ENCODE measurements at regions not wholly inside any gene's neighbourhood (a gene's known extent, or its start where the extent isn't known, plus 50 kb on each side); places are given as distances from the start of the nearest gene placed in this dataset.

DNA sequence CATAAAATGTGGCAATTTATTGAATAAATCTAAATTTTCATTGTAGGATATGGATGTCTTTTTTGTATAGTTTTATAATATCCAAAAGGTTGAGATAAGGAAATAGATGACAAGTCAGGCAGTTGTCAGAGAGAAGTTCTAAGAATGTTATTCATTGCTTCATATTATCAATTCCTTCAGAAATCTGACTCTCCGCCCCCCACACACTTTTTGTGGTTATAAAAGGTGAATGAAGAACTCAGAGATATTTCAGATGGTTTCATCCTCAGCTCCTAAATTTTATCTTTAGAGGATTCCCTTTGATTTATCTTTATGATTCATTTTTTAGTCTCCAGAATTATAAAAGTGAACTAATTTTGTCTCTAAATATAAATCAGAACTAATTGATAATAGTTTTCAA lies 136.1 kb upstream of the NOX3 start:
- Histone ChIP-seq H3K27ac (no peak overlapping the region), H3K36me3 (replicated peaks in 1 of 2; ENCODE audit: insufficient read depth in 1 of 2, low read depth in 2 of 2) (no peaks in the 10 kb centered on the region), H3K4me1 (no peaks in the 10 kb centered on the region), H3K9me3 (no peaks in the 10 kb centered on the region), H3K4me3 (no peak overlapping the region), H3K27me3 (no peaks in the 10 kb centered on the region)
- ATAC-seq (no peak), DNase-seq (no peak)
- TF ChIP-seq POLR2A (IDR thresholded peaks at IDR 0.05): no peak
- TF ChIP-seq, protein P1, sequence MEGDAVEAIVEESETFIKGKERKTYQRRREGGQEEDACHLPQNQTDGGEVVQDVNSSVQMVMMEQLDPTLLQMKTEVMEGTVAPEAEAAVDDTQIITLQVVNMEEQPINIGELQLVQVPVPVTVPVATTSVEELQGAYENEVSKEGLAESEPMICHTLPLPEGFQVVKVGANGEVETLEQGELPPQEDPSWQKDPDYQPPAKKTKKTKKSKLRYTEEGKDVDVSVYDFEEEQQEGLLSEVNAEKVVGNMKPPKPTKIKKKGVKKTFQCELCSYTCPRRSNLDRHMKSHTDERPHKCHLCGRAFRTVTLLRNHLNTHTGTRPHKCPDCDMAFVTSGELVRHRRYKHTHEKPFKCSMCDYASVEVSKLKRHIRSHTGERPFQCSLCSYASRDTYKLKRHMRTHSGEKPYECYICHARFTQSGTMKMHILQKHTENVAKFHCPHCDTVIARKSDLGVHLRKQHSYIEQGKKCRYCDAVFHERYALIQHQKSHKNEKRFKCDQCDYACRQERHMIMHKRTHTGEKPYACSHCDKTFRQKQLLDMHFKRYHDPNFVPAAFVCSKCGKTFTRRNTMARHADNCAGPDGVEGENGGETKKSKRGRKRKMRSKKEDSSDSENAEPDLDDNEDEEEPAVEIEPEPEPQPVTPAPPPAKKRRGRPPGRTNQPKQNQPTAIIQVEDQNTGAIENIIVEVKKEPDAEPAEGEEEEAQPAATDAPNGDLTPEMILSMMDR (IDR thresholded peaks at IDR 0.05): no peak
- 45 to 73% methylated on average over 1 of the region's 1 CpG for WGBS, 2 donors
- intact Hi-C loops (cut with DNase I): no loop called here

- Histone ChIP-seq H3K27ac (no peak overlapping the region), H3K4me1 (no peaks in the 10 kb centered on the region), H3K9me3 (no peaks in the 10 kb centered on the region), H3K4me3 (no peak overlapping the region), H3K36me3 (replicated peaks in 1 of 2; ENCODE audit: insufficient read depth in 1 of 2, low read depth in 2 of 2) (no peaks in the 10 kb centered on the region), H3K27me3 (no peaks in the 10 kb centered on the region)
- DNase-seq (no peak), ATAC-seq (no peak)
- WGBS, 2 donors: 38 to 52% methylated on average over 2 of the region's 2 CpGs
- TF ChIP-seq POLR2A (IDR thresholded peaks at IDR 0.05): no peak
- TF ChIP-seq, protein P1 (IDR thresholded peaks at IDR 0.05): no peak
- intact Hi-C loops (cut with DNase I): no loop called here
Observed at GRCh38 chr6:155589190-155589589, 133.6 kb upstream of the NOX3 start.

DNA sequence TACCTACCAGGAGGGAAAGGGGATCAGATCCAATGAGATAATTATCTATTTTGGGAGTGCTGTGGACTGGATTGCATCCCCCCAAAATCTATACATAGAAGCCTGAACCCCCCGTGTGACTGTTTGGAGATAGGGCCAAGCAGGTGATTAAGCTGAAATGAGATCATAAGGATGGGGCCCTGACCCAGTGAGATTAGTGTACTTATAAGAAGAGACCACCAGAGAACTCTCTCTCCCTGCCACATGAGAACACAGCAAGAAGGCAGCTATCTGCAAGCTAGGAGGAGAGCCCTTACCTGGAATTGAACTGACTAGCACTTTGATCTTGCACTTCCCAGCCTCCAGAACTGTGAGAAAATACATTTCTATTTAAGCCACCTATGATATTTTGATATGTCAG lies 132.2 kb upstream of the NOX3 start:
- WGBS, 2 donors: 69 to 74% methylated on average over 1 of the region's 1 CpG
- Histone ChIP-seq H3K4me1 (no peaks in the 10 kb centered on the region), H3K27me3 (no peaks in the 10 kb centered on the region), H3K9me3 (no peaks in the 10 kb centered on the region), H3K4me3 (no peak overlapping the region), H3K27ac (no peak overlapping the region), H3K36me3 (replicated peaks in 1 of 2; ENCODE audit: insufficient read depth in 1 of 2, low read depth in 2 of 2) (no peaks in the 10 kb centered on the region)
- intact Hi-C loops (cut with DNase I): no loop called here
- TF ChIP-seq, protein P1 (IDR thresholded peaks at IDR 0.05): no peak
- TF ChIP-seq POLR2A (IDR thresholded peaks at IDR 0.05): no peak
- no peak for DNase-seq
- no peak for ATAC-seq

DNA sequence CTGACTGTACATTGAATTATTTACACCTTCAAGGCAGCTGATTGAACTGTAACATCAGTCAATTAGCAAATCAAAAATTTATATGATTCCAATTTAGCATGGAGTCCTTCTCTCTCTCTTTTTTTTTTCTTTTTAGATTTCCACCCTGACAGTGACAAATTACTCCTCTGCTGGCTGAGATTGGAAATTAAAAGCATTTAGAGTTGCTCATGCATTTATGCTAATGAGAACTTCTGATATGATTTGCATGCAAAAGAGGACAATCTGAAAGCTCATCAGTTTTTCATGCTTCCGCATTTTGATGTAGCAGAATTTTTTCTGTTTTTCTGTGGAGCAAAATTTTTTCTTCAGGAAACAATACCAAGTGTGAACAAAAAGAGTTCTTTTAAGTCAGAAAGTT lies 130.5 kb upstream of the NOX3 start:
- Histone ChIP-seq H3K36me3 (replicated peaks in 1 of 2; ENCODE audit: insufficient read depth in 1 of 2, low read depth in 2 of 2) (no peaks in the 10 kb centered on the region), H3K4me1 (no peaks in the 10 kb centered on the region), H3K27ac (no peak overlapping the region), H3K9me3 (no peaks in the 10 kb centered on the region), H3K27me3 (no peaks in the 10 kb centered on the region), H3K4me3 (no peak overlapping the region)
- WGBS, 2 donors: 94 to 98% methylated on average over 1 of the region's 1 CpG
- TF ChIP-seq, protein P1 (IDR thresholded peaks at IDR 0.05): no peak
- TF ChIP-seq POLR2A (IDR thresholded peaks at IDR 0.05): no peak
- DNase-seq (no peak), ATAC-seq (no peak)
- intact Hi-C loops (cut with DNase I): no loop called here

DNA sequence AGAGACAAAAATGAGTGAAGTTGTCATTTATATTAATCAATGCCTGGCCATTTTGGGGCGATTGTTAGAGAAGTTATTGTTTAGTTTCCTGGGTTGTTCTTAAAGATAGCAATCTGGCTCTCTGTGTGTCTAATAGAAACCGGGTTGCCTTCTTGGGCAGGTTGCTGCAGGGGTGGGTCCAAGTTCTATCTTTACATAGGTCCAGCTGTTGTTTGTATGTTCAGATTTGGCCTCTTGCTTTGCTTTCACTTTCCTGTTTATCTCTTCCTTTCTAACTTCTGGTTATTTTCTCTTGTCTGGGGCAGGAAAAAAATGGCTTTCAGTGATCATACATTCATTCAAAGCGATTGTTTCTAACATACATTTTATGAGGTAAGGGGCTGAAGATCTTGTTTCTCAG lies 128.4 kb upstream of the NOX3 start:
- H3K36me3 ChIP-seq (replicated peaks in 1 of 2; ENCODE audit: insufficient read depth in 1 of 2, low read depth in 2 of 2): no peaks in the 10 kb centered on the region
- no peaks in the 10 kb centered on the region for H3K27me3 ChIP-seq
- DNase-seq: no peak
- H3K9me3 ChIP-seq: no peaks in the 10 kb centered on the region
- WGBS, 2 donors: 55 to 73% methylated on average over 3 of the region's 3 CpGs
- no peaks in the 10 kb centered on the region for H3K4me1 ChIP-seq
- intact Hi-C loops (cut with DNase I): no loop called here
- H3K27ac ChIP-seq: no peak overlapping the region
- ATAC-seq: no peak
- H3K4me3 ChIP-seq: no peak overlapping the region
- TF ChIP-seq POLR2A (IDR thresholded peaks at IDR 0.05): no peak
- TF ChIP-seq, protein P1 (IDR thresholded peaks at IDR 0.05): no peak

All from body of pancreas (tissue), 4 donors.